ENCODE measurements at regions not wholly inside any gene's neighbourhood (a gene's known extent, or its start where the extent isn't known, plus 50 kb on each side); places are given as distances from the start of the nearest gene placed in this dataset.

GRCh38 chr1:187237542-187237941 is 408.8 kb downstream of the PLA2G4A start:
- TF ChIP-seq SNAI2 (CRISPR knock-in tag; IDR thresholded peaks at IDR 0.05) (no peak), ARNTL (CRISPR knock-in tag; IDR thresholded peaks at IDR 0.05; ENCODE audit: borderline replicate concordance, low read depth) (no peak), ZFP3 (CRISPR knock-in tag; IDR thresholded peaks at IDR 0.05) (no peak), RARB (CRISPR knock-in tag; IDR thresholded peaks at IDR 0.05) (no peak), ZFP30 (CRISPR knock-in tag; IDR thresholded peaks at IDR 0.05) (no peak)

Data from SK-N-SH treated with all-trans-retinoic acid at 6 μM for 48 hours (cell line).